Astrocyte (in vitro differentiated cells and primary cell): ENCODE measurements at regions not wholly inside any gene's neighbourhood (a gene's known extent, or its start where the extent isn't known, plus 50 kb on each side); places are given as distances from the start of the nearest gene placed in this dataset.

ENCODE experiments used
- EZH2 ChIP-seq: IDR thresholded peaks from 2 replicates; pipeline ENCODE4 v1.6.1; 2012; ENCODE audit warnings: mild to moderate bottlenecking, low read length, inconsistent platforms; ENCODE audit not compliant: insufficient read depth
- TF ChIP-seq, protein P1 (sequence below): IDR thresholded peaks from 2 replicates; pipeline ENCODE4 v1.5.1; 2011; ENCODE audit warnings: low read depth, mild to moderate bottlenecking, inconsistent platforms, low read length, moderate library complexity; ENCODE audit not compliant: insufficient read depth

DNA sequence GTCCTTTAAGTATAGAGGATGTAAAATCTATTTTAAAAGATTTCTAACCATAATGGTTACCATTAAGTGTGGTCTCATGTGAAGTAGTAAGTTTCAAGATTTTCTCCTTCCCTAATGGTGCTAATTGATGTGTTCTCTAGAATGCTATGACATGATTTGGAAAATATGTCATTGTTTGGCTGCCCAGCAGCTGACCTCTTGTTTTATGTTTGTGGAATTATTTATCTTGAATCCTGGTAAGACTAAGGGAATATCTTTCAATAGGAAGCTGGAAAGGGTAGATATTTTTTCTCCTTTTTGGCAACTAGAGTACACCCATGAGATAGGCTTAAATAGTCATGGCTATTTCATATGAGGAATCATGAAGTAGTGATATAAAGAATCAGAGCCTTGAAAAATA is 139.8 kb upstream of the CHODL start:
- TF ChIP-seq EZH2, result no peak
- TF ChIP-seq, protein P1, sequence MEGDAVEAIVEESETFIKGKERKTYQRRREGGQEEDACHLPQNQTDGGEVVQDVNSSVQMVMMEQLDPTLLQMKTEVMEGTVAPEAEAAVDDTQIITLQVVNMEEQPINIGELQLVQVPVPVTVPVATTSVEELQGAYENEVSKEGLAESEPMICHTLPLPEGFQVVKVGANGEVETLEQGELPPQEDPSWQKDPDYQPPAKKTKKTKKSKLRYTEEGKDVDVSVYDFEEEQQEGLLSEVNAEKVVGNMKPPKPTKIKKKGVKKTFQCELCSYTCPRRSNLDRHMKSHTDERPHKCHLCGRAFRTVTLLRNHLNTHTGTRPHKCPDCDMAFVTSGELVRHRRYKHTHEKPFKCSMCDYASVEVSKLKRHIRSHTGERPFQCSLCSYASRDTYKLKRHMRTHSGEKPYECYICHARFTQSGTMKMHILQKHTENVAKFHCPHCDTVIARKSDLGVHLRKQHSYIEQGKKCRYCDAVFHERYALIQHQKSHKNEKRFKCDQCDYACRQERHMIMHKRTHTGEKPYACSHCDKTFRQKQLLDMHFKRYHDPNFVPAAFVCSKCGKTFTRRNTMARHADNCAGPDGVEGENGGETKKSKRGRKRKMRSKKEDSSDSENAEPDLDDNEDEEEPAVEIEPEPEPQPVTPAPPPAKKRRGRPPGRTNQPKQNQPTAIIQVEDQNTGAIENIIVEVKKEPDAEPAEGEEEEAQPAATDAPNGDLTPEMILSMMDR, result no peak
